PC-3 (cell line): ENCODE measurements at regions not wholly inside any gene's neighbourhood (a gene's known extent, or its start where the extent isn't known, plus 50 kb on each side); places are given as distances from the start of the nearest gene placed in this dataset.

Source experiments
- ATAC-seq: fragments of 200-7000 bp; cut with Tn5 transposase; 2 replicates; pipeline ENCODE4 v1.9.1; 2020; ENCODE audit warnings: mild to moderate bottlenecking, moderate library complexity
- BruUV-seq: library from RNA; stranded (reverse); fragments of 400-500 nt; replicated peaks from 2 replicates; lab custom pipeline; 2021; lab: Mats Ljungman, UMichigan
- CTCF ChIA-PET: fragments of 300-600 bp; sonication (Branson Sonifier 250); formaldehyde crosslinking; loops from one replicate; lab custom pipeline; 2022; ENCODE audit warnings: antibody characterized with exemption; lab: Charles Lee
- POLR2A ChIA-PET: fragments of 300-600 bp; sonication (Branson Sonifier 250); formaldehyde crosslinking; loops from one replicate; lab custom pipeline; 2022; ENCODE audit warnings: antibody characterized with exemption; ENCODE audit not compliant: unreplicated experiment; lab: Charles Lee
- DNase-seq: peaks from one replicate; pipeline ENCODE4 v3.0.0-alpha.2; 2015
- H2AFZ ChIP-seq: fragments of 300-600 bp; sonication (generic); 2 replicates; pipeline ENCODE4 v1.6.0; 2016; ENCODE audit warnings: antibody characterized with exemption, low read length
- H3F3A ChIP-seq: fragments of 300-600 bp; sonication (generic); one replicate; pipeline ENCODE4 v1.6.0; 2017; ENCODE audit warnings: antibody characterized with exemption, low read length, control low read depth, mild to moderate bottlenecking; ENCODE audit not compliant: unreplicated experiment
- H3K27ac ChIP-seq: fragments of 300-600 bp; sonication (generic); 2 replicates; pipeline ENCODE4 v1.5.1; 2016; ENCODE audit warnings: mild to moderate bottlenecking, low read length
- H3K27me3 ChIP-seq: fragments of 300-600 bp; sonication (generic); 2 replicates; pipeline ENCODE4 v1.6.1; 2016; ENCODE audit warnings: low read length, mixed read lengths
- H3K36me3 ChIP-seq: fragments of 300-600 bp; sonication (generic); 2 replicates; pipeline ENCODE4 v1.6.1; 2016; ENCODE audit warnings: low read depth, mixed run types, low read length, mixed read lengths
- H3K4me1 ChIP-seq: fragments of 300-600 bp; sonication (generic); 2 replicates; pipeline ENCODE4 v1.5.1; 2016; ENCODE audit warnings: low read length; ENCODE audit not compliant: insufficient read depth
- H3K4me2 ChIP-seq: fragments of 300-600 bp; sonication (generic); 2 replicates; pipeline ENCODE4 v1.6.0; 2016; ENCODE audit warnings: low read length
- H3K4me3 ChIP-seq: fragments of 300-600 bp; sonication (generic); 2 replicates; pipeline ENCODE4 v1.5.1; 2016; ENCODE audit warnings: mild to moderate bottlenecking, low read length, mixed read lengths
- H3K79me2 ChIP-seq: fragments of 300-600 bp; sonication (generic); 2 replicates; pipeline ENCODE4 v1.6.1; 2017; ENCODE audit warnings: low read length, mixed read lengths
- H3K9ac ChIP-seq: fragments of 300-600 bp; sonication (generic); 2 replicates; pipeline ENCODE4 v1.6.0; 2016; ENCODE audit warnings: mild to moderate bottlenecking, low read length
- H3K9me2 ChIP-seq: fragments of 300-600 bp; sonication (generic); replicated peaks from 2 replicates; pipeline ENCODE4 v1.6.1; 2016; ENCODE audit warnings: mixed run types, low read length, mixed read lengths
- H3K9me3 ChIP-seq: fragments of 300-600 bp; sonication (generic); 2 replicates; pipeline ENCODE4 v1.6.1; 2016; ENCODE audit warnings: low read length, mixed read lengths
- H4K20me1 ChIP-seq: fragments of 300-600 bp; sonication (generic); 2 replicates; pipeline ENCODE4 v1.6.1; 2016; ENCODE audit warnings: low read length, mixed read lengths
- EZH2 ChIP-seq: fragments of 300-600 bp; sonication (generic); IDR thresholded peaks from one replicate; pipeline ENCODE4 v1.6.1; 2017; ENCODE audit warnings: antibody characterized with exemption, mild to moderate bottlenecking, low read length; ENCODE audit not compliant: unreplicated experiment
- EZH2phosphoT487 ChIP-seq: fragments of 300-600 bp; sonication (generic); IDR thresholded peaks from 2 replicates; pipeline ENCODE4 v1.6.1; 2018; ENCODE audit warnings: mild to moderate bottlenecking, antibody characterized with exemption, low read length, borderline replicate concordance
- intact Hi-C: fragments of 100-400 bp; cut with micrococcal nuclease; formaldehyde crosslinking; loops from 2 replicates; pipeline ENCODE4 v1.9.0; 2023
- TF ChIP-seq, protein P1 (sequence below): fragments of 300-600 bp; sonication (generic); conservative IDR thresholded peaks from 2 replicates; pipeline ENCODE4 v1.5.1; 2017; ENCODE audit warnings: antibody characterized with exemption, low read depth, mild to moderate bottlenecking, low read length

DNA sequence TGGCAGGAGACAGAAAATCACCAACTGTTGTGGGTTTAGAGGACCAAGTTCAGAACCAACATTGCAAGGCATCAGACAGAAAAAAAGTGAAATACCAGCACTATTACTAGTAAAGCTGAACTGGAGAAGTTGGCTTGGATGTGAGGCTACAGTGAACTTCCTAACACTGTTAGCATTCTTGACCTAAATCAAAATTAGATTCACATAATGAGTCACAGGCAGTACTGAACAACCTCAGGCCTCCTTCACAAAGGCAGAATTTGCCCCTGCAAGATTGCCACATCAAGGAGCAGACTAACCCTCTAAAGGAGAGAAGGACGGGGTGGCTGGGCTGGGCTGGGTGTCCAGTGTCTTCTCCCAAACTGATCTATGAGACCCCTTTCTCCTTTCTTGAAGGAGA lies 539.7 kb downstream of the SNAPC1 start:
- Histone ChIP-seq H3K4me1 (no peaks in the 10 kb centered on the region), H3K27ac (no peak overlapping the region), H3K27me3 (peaks cover 37% of the 10 kb centered on the region), H3K9me3 (no peaks in the 10 kb centered on the region), H2AFZ (no peak overlapping the region), H3K4me2 (no peak overlapping the region), H3K9ac (no peak overlapping the region), H3K36me3 (no peaks in the 10 kb centered on the region), H3F3A (no peaks in the 10 kb centered on the region), H3K4me3 (no peak overlapping the region), H3K79me2 (no peaks in the 10 kb centered on the region), H4K20me1 (no peaks in the 10 kb centered on the region), H3K9me2 (no peaks in the 10 kb centered on the region)
- no TSS peak for BruUV-seq
- intact Hi-C loops: no loop called here
- DNase-seq (no peak), ATAC-seq (no peak)
- POLR2A ChIA-PET: no interaction called here
- no peak for TF ChIP-seq EZH2
- TF ChIP-seq, protein P1, sequence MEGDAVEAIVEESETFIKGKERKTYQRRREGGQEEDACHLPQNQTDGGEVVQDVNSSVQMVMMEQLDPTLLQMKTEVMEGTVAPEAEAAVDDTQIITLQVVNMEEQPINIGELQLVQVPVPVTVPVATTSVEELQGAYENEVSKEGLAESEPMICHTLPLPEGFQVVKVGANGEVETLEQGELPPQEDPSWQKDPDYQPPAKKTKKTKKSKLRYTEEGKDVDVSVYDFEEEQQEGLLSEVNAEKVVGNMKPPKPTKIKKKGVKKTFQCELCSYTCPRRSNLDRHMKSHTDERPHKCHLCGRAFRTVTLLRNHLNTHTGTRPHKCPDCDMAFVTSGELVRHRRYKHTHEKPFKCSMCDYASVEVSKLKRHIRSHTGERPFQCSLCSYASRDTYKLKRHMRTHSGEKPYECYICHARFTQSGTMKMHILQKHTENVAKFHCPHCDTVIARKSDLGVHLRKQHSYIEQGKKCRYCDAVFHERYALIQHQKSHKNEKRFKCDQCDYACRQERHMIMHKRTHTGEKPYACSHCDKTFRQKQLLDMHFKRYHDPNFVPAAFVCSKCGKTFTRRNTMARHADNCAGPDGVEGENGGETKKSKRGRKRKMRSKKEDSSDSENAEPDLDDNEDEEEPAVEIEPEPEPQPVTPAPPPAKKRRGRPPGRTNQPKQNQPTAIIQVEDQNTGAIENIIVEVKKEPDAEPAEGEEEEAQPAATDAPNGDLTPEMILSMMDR: no peak
- TF ChIP-seq EZH2phosphoT487: no peak
- CTCF ChIA-PET: no interaction called here

DNA sequence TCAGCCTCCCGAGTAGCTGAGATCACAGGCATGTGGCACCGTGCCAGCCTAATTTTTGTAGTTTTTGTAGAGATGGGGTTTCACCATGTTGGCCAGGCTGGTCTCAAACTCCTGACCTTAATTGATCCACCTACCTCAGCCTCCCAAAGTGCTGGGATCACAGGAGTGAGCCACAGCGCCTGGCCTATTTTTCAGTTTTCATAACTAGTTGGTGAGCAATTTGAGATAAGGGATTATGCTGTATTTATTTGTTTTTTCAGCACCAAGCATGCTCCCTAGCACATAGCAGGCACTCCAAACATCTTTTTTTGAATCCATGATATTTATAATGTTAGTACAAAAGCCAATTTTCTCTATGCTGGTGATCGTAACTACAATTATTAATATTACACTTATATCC lies 541.2 kb downstream of the SNAPC1 start:
- Histone ChIP-seq H4K20me1 (no peaks in the 10 kb centered on the region), H3F3A (no peaks in the 10 kb centered on the region), H3K4me2 (no peak overlapping the region), H3K4me3 (no peak overlapping the region), H3K9me3 (no peaks in the 10 kb centered on the region), H3K9me2 (no peaks in the 10 kb centered on the region), H2AFZ (no peak overlapping the region), H3K36me3 (no peaks in the 10 kb centered on the region), H3K79me2 (no peaks in the 10 kb centered on the region), H3K4me1 (no peaks in the 10 kb centered on the region), H3K9ac (no peak overlapping the region), H3K27me3 (peaks cover 21% of the 10 kb centered on the region; the same call in 1 of the 2 replicates), H3K27ac (no peak overlapping the region)
- DNase-seq (no peak), ATAC-seq (no peak)
- ChIA-PET POLR2A (no interaction called here), CTCF (interaction anchor here (0.6 kb wide), 1 partner anchor 160 kb away, joined by 3 read pairs; no protein-coding TSS in a partner anchor)
- TF ChIP-seq EZH2phosphoT487 (no peak), EZH2 (no peak)
- TF ChIP-seq, protein P1: no peak
- intact Hi-C loops: no loop called here
- BruUV-seq: no TSS peak

DNA sequence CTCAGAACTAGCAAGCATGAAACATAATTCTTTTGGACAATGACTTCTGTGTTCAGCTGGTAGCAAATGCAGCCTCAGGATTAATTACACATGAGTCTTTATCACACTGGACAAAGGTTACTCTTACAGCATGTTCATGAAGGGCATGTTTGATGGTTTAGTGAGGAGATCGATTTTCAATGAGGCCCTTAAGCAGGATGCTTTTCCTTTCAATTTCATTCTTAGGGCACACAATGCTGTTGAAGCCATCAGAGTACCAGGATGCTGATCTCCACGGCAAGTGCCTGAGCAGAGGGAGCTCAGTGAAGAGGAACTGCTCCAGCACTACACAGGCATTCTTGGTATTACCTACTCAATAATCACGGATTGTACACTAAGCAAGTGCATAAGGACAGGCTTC lies 542.0 kb downstream of the SNAPC1 start:
- H3K27me3 ChIP-seq: peaks cover 13% of the 10 kb centered on the region; the same call in 1 of the 2 replicates
- no TSS peak for BruUV-seq
- no peaks in the 10 kb centered on the region for H3F3A ChIP-seq
- no peaks in the 10 kb centered on the region for H3K9me3 ChIP-seq
- no peak overlapping the region for H2AFZ ChIP-seq
- H3K9ac ChIP-seq: no peak overlapping the region
- H3K4me3 ChIP-seq: no peak overlapping the region
- H3K9me2 ChIP-seq: no peaks in the 10 kb centered on the region
- intact Hi-C loops: no loop called here
- no peak for ATAC-seq
- H4K20me1 ChIP-seq: no peaks in the 10 kb centered on the region
- no peaks in the 10 kb centered on the region for H3K36me3 ChIP-seq
- H3K79me2 ChIP-seq: no peaks in the 10 kb centered on the region
- no peaks in the 10 kb centered on the region for H3K4me1 ChIP-seq
- no peak overlapping the region for H3K4me2 ChIP-seq
- H3K27ac ChIP-seq: no peak overlapping the region
- no peak for DNase-seq
- TF ChIP-seq EZH2phosphoT487 (no peak), EZH2 (no peak)
- TF ChIP-seq, protein P1: no peak
- ChIA-PET CTCF (no interaction called here), POLR2A (no interaction called here)
